ENCODE measurements at regions not wholly inside any gene's neighbourhood (a gene's known extent, or its start where the extent isn't known, plus 50 kb on each side); places are given as distances from the start of the nearest gene placed in this dataset.

DNA sequence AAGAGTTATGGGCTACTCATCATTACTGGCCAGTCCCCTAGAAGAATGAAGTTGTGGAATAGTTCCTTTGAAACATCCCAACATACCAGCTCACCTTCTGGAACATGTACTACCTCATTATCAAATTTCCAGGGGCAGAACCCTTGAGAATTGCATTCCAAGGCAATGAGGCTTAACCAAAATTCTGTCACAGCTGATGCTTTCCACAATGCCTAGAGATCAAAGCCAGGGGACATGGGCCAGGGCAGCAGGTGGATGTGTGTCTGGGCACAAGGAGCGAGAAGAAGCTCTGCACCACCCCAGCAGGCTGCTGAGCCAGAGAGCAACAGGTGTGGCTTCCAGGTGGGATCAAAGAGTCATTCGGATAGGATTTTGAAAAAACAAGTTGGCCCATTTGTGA, 362.1 kb downstream of the EFNB2 start:
- DNase-seq (ENCODE audit: low spot score): peak; percentile 91

DNA sequence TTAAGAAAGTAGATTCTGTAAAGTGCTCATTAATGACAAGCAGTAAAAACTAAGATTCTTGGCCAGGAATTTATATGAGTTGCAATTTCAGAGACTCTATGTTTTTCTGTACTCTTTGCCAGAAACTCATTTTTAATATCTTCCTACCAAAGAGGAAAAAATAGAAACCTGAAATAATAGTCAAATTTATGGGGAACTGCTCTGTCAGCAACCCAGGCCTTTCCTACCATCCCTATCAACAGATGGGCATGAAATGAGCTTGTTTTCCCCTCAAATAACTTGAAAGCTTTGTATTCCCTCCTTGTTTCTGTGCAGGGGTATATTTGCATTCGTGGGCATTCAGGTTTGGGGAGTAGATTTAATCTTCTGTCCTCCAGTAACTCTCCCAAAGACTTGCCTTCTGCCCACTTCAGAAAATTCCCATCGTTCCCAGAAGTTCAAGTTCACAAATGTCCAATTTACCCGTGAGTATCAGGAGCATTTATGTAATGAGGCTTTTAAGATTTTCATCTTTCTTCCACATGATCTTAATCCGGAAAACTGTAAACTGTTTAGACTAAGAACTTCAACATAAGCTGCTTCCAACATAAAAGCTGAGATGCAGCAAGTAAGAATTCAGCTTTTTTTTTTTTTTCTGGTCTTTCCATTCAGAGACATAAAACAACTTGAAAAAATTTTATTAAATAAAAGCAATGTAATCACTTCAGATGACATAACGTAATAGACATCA, 363.1 kb downstream of the EFNB2 start:
- DNase-seq (ENCODE audit: low spot score): no peak

DNA sequence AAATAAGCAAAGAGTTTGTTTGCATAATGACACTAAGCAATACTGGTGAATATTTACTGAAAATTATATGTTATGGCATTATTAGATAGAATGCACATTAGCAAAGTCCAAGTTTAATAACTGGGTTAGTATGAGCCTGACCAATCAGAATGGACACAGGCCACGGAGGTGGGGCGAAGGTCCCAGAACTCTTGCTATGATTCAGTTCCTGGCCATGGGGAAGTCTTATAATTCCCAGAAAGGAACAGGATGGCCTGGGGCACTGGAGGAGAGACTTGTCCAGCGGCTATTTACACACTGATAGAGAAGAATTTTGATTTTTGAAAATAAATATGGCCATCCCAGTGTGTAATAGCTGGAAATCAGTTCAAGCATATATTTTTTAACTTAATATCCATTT, 372.0 kb downstream of the EFNB2 start:
- DNase-seq (ENCODE audit: low spot score): peak; percentile 36

DNA sequence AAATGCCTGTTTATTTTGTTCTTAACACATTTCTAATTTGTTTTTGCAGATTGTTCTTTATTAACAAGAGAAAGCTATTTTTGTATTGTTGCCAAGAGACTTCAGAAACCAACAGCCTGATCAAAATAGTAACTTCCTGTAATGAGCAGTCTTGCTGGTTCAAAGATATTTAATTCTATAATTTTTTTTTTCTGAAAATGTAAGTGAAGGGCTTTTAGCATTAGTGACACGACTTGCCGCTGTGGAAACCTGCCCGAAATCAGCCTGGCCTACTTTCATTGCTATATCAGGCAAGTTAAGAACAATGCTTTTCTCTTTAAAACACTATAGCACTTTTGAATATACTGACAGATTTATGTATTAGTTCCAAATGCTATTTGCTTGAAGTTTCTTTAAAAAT, 374.3 kb downstream of the EFNB2 start:
- DNase-seq (ENCODE audit: low spot score): no peak

DNA sequence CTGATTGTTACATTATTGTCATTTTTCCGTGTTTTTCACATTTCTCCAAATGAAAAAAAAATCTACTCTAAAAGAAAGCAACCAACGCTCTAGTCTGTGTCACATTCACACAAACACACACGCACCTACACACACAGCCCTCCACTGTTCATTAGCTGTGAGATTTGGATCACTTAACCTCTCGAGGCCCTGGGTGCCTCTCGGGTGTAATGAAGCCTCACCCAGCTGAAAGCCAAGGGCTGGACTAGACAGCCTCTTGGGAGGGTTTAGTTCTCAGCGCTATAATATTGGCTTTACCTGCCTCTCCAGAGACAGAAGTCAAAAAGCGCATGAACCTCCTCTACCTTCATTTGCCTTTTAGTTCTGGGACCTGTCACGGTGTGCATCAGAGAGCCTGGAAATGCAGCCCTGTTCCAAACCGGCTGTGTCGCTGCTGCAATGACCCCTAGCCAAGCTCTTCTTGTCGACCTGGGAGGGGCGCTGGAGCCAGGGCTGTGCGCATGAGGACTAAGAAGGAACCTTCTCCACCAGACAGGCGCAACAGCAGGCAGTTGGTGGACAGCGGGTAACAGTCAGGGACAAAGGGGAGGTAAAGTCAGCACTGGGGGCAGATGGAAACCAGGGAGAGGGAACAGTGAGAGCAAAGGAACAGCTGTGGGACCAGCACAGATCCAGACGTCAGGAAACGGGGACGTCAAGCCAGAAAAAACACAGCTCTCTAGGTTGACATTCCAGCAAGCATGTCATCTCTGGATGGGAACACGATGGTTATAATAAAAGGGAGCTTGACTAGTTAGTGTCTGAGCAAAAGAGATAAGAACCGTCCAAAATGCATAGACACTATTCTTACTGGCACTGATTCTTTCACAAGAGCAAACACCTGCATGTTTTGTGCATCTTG, 375.9 kb downstream of the EFNB2 start:
- DNase-seq (ENCODE audit: low spot score): no peak

DNA sequence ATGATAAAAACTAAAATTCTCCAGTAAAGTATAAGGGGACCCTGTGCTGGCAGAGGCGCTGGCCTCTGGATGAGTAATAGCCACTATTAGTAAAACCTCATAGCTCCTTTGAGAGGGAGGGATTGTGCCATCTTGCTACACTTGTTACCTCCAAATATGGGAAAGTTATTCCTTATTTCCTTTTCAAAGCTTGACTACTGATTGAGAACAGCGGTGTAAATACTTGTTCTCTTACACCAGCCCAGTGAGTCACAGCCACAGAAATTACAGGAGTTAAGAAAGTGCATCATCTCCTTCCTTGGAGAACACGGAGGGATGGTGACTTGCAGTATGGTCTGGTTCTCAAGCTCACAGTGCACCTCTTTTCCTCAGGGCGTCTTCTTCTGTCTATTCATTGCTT, 379.0 kb downstream of the EFNB2 start:
- peak; percentile 99 for DNase-seq (ENCODE audit: low spot score)

DNA sequence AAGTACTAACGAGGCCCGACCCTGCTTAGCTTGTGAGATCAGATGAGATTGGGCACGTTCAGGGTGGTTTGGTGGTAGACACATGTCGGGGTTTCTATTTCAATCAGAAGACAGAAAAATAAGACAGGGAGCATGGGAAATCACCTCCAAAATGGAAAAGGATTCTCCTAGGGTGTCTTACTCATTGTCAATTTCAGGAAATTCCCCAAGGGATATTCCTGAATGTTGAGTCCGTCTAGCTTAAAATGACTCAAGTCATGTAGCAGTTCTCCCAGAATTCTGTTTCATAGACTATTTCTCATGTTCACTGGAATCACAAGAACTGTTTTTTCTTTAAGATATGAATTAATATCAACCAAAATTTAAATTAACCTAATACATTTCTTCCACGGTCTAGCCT, 380.1 kb downstream of the EFNB2 start:
- peak; percentile 87 for DNase-seq (ENCODE audit: low spot score)

DNA sequence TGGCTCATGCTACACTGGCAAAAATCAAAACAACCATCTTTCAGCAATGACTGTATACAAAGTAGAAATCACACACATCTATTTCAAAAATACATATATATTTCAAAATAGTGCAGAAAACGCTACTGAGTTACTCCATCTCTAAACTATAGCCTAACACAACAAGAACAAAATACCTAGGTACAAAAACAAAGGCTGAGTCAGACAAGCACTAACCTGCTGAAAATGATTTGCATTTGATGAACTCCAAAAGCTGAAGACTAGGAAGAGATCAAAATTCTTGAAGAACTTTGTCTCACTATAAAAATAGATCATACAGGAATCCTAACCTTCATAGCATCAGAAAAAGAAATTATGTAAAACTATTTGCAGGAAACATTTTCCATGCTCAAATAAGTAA, 381.6 kb downstream of the EFNB2 start:
- no peak for DNase-seq (ENCODE audit: low spot score)

DNA sequence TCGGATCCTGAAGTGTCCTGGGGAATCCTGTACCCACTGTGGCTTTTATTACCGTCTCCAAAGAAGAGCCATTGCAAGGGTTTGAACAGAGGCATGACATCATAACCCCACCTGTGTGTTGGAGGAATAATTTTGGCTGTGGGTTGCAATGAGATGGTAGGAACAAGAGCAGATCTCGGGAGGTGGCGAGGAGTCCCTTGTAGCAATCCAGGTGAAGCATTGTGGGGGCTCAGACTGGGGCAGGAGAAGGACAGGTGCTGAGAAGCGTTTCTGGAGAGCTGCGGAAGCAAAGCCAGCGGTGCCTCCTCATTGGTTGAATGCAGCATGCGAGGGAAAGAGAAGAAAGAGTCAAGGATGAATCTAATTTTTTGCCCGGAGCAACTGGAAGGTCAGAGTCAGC, 382.4 kb downstream of the EFNB2 start:
- DNase-seq (ENCODE audit: low spot score): no peak

DNA sequence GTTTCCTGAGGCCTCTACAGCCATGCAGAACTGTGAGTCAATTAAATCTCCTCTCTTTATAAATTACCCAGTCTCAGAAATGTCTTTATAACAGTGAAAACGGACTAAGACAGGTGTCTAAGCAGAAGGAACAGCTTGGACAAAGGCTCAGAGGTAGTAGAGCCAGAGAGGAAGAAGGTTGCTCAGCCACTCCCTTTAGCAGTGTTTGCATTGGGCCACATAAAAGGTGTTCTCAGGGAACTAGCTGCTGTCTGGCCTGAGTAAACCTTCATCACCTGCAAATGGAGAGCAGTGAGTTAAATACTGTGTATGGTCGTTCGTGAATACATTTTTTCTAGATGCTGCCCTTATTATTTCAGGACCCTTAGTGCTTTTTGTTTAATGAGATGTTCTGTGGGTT, 383.4 kb downstream of the EFNB2 start:
- DNase-seq (ENCODE audit: low spot score): peak; percentile 33

DNA sequence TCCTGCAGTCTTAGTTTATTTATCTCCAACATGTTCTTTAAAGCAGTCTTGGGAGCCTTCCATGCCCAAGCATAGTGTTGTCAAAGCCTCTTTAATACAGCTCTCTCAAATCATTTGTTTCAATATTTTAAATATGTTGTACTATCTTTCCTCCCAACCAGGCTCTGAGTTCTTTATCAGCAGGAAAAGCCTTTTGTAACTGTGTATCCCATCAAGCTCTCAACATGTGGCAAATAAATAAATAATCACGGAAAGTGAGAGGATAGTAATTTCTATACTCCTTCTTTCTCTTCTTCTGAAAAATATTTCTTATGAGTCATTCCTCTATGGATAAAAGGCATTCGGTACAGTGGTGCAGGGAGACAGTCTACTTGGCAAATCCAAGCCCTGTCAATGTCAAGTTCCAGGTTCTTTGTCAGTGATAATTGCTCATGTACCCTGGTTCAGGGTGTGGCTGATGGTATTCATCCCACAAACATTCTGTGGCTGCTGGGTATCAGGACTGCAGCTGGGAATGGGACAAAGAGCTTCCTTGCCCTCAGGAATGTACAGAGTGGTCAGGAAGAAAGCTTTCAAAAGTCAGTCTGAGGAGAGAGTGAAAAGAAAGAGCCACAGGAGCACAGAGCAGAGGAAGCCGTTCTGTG, 384.3 kb downstream of the EFNB2 start:
- DNase-seq (ENCODE audit: low spot score): peak; percentile 97

DNA sequence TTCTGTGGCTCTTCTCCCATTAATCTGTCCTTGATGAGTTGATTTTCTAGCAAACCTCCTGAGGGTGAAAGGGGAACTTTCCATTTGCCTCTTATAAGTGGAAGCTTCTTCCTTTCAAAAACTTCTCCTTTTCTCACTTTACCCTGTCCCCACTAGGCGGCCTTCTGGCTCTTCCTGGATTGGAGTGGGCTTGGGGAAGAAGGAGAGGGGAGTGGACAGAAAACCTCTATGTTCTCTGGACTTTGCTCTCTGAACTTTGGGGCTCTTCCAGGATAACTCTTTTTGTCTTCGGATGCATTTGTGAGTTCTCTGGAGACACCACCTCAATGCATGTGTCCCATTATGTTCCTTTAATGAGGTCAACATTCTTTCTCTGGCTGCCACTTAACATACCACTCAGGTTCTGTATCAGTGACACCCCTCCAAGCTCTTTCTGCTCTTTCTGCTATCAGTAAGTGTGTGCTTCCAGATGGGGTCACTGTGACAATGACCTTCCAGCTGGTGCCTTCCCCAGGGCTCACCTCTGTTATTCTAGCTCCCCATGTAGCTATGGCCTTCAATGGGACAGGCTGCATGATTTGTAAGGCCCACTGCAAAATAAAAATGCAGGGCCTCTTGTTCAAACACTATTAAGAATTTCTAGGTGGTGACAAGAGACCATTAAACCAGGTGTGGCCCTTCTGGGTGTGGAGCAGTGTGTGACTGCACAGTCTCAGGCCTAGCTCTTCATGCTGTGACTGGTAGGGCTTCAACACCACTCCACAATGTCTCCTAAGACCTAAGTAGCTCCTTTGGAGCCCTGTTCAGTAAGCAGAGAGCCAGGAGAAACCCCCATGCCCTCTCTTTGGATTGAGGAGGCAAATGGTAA, 389.2 kb downstream of the EFNB2 start:
- no peak for DNase-seq (ENCODE audit: low spot score)

DNA sequence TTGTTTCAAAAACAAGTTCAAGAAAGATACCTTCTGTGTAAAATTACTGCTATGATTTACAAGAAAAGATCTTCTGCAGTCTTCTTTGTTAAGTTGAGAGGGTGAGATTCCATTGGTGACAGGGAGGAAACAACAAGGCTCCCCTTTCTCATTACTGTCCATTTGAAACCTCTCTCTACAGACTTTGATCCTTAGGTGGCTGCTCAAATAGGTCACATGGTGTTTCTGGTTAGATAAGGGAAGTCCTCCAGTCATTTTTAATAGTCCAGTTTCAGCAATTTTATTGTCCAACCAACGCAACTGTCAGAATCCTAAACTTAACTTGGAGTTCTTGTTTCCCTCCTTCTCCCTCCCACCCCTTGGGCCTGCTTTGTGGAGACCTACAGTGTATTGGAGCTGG, 390.4 kb downstream of the EFNB2 start:
- no peak for DNase-seq (ENCODE audit: low spot score)

DNA sequence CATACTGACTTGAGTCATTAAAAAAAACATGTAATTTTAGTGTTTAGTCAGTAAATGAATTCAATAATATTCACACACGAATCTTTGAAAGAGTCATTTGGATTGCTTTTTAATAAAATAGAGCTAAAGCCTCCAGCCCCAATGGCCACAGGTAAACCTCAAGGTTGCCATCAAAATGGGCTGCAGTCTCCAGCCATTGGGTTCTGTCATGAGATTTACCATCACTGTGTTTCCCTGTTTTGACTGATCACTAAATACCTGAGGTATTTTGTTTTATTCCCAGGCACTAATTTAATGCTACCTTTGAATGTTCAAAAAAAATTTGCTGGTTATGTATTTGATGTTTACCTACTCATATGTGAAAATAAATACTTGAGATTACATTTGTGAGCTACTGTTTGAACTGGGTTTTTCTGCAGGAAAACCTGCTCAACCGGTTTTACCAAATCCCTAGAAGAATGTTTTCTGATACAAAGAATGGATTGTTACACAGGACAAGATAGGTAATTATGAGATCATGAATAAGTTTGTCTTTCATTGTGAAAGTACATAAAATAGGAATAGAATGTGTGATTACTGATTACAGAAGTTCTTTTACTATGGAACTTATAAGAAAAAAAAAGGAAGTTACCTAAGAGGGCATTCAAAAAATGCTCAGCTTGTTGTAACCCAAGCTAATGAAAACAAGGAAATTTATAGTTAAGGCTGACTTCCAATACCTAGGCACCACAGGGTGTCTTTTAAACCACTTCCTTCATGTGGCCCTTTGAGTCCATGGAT, 391.3 kb downstream of the EFNB2 start:
- peak; percentile 56 for DNase-seq (ENCODE audit: low spot score)

DNA sequence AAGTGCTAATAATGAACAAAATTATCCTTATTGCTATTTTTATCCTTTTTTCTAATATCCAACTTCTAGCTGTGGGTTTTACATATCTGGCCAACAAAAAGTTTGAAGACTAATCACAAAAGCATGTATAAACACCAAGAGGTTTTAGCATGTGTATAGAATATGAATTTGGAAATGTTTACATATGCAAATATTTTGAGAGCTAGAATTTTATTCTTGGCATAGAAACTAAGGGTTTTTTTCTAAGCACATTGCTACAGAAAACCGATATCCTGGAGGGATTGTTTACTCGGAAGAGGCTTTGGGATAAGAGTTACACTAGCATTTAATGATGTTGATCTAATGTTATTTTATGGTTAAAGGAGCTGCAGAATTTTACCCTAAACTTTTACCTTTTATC, 392.1 kb downstream of the EFNB2 start:
- no peak for DNase-seq (ENCODE audit: low spot score)

DNA sequence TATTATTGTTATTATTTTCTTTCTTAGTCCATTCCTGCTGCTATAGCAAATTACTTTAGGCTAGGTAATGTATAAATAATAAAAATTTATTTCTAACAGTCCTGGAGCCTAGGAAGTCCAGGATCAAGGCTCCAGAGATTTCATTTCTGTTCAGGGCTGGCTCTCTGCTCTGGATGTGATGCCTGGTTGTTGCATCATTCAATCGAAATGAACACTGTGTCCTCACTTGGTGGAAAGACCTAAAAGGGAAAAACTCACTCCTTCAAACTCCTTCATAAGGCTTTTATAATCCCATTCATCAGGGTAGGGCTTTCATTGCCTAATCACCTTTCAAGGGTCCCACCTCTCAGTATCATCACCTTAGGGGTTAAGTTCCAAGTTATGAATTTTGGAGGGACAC, 395.0 kb downstream of the EFNB2 start:
- DNase-seq (ENCODE audit: low spot score): no peak

DNA sequence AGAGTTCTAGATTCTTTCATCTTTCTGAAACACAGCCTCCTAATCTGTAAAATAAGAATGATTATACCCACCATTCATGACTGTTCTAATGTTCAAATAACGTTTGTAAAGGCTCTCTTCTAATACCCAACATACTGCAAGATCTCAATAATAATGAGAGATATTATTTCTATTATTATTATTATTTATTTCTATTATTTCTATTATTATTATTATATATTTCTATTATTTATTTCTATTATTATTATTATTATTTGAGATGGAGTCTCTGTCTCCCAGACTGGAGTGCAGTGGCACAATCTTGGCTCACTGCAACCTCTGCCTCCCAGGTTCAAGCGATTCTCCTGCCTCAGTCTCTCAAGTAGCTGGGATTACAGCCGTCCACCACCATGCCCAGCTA, 395.5 kb downstream of the EFNB2 start:
- DNase-seq (ENCODE audit: low spot score): no peak

DNA sequence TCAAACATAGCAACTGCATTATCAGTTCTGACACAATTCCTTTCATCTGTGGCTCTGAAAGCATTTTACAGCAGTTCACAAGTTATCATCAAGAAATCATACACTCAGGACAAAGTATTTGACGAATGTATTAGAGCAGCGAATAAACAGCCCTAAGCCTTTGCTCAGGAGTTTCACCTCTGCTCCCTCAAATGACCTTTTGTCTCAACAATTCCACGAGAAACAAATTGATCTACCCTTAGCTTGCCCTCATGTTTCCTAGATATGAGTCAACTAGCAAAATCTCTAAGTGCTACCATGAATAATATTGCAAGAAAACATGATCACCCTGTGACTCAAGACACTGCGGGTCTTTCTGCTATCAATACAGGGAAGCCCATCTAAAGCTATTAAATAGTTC, 396.1 kb downstream of the EFNB2 start:
- DNase-seq (ENCODE audit: low spot score): no peak

DNA sequence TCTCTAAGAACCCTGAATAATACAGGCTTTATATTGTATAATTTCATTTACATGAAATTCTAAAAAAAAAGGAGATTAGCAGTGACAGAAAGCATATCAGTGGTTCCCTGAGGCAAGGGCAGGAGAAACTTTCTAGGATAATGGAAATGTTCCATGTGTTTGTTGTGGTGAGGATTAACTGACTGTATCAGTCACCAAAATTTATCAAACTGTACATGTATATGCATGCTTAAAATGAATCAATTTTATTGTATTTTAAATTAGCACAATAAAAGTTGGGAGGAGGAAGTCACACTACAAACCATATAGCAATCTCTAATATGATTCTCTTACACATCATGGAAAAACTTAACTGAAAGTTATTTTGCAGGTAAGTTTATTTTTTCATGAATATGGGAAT, 396.8 kb downstream of the EFNB2 start:
- DNase-seq (ENCODE audit: low spot score): no peak

DNA sequence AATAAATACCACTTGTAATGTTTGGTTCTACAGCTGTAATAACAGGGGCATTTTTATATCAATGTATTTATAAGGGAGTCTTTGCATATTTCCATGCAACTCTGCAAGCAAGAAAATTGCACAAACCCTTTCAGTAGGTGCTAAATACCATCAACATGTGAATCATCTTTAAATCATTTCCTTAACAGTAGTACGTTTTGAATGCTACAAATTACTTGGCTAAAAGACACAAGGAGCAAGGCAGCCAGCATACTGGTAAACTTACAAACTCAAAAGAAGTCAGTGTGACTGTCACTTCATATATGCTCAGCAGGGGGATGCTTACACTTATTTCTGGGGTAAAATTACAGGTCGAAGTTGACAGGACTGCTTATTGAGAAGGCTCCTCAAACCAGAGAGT, 402.4 kb downstream of the EFNB2 start:
- DNase-seq (ENCODE audit: low spot score): peak; percentile 63

DNA sequence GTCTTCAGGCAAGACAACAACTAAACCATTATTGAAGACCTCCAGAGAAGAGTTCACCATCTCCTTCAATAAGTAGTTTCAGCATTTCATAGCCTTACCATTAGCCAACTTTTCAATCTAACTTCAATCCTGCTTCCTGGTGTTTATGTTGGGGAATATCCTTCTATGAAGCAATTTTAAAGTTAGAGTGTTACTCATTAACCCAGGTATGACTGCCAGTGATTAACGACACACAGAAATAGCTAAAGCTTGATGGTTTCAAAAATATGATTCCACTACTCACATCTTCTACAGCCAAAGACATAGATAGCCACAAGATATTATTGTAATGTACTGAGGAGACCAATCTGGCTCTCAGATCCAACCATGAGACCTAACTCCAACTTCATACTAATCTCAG, 403.2 kb downstream of the EFNB2 start:
- peak; percentile 63 for DNase-seq (ENCODE audit: low spot score)

All from kidney tubule cell (primary cell).